ENCODE measurements at regions not wholly inside any gene's neighbourhood (a gene's known extent, or its start where the extent isn't known, plus 50 kb on each side); places are given as distances from the start of the nearest gene placed in this dataset.

- no peak for DNase-seq (ENCODE audit: low read depth in 2 of 3, low spot score in 1 of 3)
These were observed 327.4 kb downstream of the DRD1 start for GRCh38 chr5:175116466-175117048.

GRCh38 chr5:175115831-175116230 is 328.2 kb downstream of the DRD1 start:
- DNase-seq (ENCODE audit: low read depth in 2 of 3, low spot score in 1 of 3) = no peak

GRCh38 chr5:175113947-175114346 is 330.0 kb downstream of the DRD1 start:
- DNase-seq (ENCODE audit: low read depth in 2 of 3, low spot score in 1 of 3) = no peak

- DNase-seq (ENCODE audit: low read depth in 2 of 3, low spot score in 1 of 3) = no peak
These were observed 334.8 kb downstream of the DRD1 start for GRCh38 chr5:175109058-175109755.

DNA sequence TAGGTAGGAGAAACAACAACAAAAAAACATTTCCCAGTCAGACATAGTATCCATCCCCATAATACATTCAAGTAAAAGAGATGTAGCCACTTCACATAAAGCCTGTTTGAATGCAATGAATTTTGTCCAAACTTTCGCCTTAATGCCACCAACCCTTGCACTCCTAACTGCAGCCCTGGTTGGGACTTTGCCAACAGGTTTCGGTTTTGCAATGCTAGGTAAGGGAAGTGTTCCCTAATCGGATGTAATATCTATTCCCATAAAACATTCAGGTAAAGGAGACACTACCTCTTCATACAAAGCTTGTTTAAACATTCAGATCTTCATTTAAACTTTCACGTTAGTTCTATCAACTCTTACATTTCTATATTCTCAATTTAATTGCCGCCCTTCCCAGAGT is 336.1 kb downstream of the DRD1 start:
- no peak for DNase-seq (ENCODE audit: low read depth in 2 of 3, low spot score in 1 of 3)

DNA sequence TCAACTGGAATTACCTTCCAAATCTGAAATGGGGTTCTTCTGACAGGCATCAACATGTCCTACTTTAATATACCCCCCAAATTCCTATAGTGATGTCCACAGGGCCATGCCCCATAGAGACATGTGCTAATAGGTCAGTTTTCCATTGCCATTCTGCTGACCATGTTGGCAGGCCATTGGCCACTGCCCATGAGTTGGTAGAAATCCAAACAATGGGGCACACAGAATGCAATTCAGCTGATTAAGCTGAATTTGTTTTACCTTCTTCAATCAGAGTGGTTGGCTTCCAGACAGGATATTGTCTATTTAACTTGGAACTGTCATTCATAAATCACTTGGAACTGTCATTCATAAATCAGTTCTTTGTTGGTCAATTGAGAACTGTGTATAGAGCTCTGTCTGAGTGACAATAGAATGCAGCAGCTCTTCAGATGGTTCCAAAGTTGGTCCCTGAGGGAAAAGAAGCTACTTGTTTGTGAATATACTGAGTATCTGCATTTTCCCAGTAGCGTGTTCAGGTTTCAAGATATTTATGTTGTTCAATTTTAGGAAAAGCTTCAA is 336.9 kb downstream of the DRD1 start:
- no peak for DNase-seq (ENCODE audit: low read depth in 2 of 3, low spot score in 1 of 3)

- DNase-seq (ENCODE audit: low read depth in 2 of 3, low spot score in 1 of 3) = no peak
These were observed 339.3 kb downstream of the DRD1 start for GRCh38 chr5:175104677-175105076.

GRCh38 chr5:175103746-175104145 is 340.2 kb downstream of the DRD1 start:
- no peak for DNase-seq (ENCODE audit: low read depth in 2 of 3, low spot score in 1 of 3)

GRCh38 chr5:175102717-175103116 is 341.3 kb downstream of the DRD1 start:
- DNase-seq (ENCODE audit: low read depth in 2 of 3, low spot score in 1 of 3) = no peak

- DNase-seq (ENCODE audit: low read depth in 2 of 3, low spot score in 1 of 3) = no peak
These were observed 345.7 kb downstream of the DRD1 start for GRCh38 chr5:175098301-175098700.

- DNase-seq (ENCODE audit: low read depth in 2 of 3, low spot score in 1 of 3) = no peak
These were observed 347.4 kb downstream of the DRD1 start for GRCh38 chr5:175096469-175097165.

DNA sequence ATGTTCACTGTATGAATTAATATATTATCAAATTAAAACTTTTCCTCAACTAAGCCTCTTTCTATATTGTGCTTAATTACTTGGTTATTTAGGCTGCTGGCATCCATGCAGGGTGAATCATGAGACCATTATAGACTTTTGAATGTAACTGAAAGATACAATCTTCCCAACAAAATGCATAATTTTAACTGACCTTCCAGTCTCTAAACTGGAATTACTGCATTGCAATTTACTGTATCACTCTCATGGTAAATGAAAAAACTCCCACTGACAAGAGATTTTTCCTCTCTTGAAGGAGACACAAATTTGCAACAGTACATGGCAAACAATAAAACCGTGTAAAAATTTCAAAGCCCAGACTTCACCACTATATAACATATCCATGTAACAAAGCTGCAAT is 349.5 kb downstream of the DRD1 start:
- no peak for DNase-seq (ENCODE audit: low read depth in 2 of 3, low spot score in 1 of 3)

DNA sequence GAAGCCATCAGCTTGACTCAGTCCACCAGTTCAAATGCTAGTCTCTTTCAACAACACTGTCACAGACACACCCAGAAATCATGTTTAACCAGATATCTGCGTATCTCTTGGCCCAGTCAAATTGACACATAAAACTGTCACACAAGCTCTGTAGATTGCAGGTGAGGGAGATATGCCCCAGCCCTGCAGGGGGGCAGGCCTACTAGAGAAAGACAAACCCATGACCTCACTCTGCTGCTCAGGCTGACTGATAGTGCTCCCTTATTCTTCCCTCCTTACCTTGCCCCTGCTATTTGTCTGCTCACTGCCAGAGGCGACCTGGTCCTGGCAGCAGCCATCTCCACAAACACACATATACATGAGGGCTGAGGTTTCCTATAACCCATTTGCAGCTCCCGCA is 351.3 kb downstream of the DRD1 start:
- no peak for DNase-seq (ENCODE audit: low read depth in 2 of 3, low spot score in 1 of 3)

DNA sequence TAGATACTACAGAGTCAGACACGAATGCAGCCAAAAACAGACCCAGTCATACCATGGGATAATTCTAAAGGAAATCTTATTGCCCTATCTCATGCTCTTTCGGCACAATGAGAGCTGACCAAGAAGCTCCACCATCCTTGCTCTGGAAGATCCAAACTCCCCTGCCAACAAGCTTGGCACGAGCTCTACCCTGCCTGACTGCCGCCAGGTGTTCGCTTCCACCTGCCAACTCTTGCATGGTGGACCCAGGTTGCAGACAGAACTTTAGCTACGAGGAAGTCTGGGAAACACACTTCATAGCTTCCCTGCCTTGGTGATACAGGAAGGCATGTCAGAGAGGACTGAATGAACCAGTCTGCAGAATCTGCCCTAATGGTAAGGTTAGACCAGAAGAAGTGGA is 355.0 kb downstream of the DRD1 start:
- DNase-seq (ENCODE audit: low read depth in 2 of 3, low spot score in 1 of 3) = no peak

DNA sequence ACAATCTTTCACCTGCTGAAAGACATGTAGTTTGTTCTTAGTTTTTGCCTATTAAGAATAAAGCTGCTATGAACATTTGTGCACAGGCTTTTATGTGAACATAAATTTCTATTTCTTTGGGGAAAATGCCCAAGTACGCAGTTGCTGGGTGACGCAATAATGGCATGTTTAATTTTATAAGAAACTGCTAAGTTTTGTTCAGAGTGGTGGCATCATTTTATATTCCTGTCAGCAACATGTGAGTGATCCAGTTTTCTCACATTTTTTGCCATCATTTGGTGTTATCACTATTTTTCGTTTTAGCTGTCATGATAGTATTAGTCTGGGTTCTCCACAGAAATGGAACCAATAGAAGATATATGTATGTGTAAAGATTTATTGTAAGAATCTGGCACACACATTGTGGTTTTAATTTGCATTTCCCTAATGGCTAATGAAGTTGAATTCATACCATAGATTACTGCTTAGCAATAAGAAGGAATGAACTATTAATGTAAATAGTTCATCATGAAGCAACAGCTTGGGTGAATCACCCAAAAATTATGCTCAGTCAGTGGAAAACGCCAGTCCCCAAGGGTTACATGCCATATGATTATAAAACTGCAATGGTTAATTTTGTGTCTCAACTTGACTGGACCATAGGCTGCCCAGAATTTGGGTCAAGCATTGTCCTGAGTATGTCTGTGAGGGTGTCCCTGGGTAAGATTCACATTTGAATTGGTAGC is 358.6 kb downstream of the MSX2 start:
- DNase-seq (ENCODE audit: low read depth in 2 of 3, low spot score in 1 of 3) = no peak

DNA sequence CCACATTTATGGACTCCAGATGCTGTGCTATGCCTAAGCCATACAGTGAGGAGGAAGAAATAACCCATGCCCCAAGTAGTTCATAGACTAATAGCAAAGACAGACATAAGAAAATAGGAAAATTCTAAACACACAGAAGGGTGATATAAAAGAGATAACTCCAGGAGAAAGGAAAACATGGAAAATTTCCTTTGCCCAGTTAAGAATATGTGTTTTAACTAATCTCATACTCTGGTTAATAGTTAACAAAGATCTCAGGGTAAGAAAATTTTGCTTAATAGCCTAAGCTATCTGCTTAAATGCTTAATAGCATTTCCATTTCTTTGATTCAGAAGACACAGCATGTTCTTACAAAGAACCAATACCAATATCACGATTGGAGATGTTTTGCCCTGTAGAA is 358.0 kb downstream of the MSX2 start:
- no peak for DNase-seq (ENCODE audit: low read depth in 2 of 3, low spot score in 1 of 3)

- DNase-seq (ENCODE audit: low read depth in 2 of 3, low spot score in 1 of 3) = no peak
These were observed 355.3 kb downstream of the MSX2 start for GRCh38 chr5:175079707-175080106.

DNA sequence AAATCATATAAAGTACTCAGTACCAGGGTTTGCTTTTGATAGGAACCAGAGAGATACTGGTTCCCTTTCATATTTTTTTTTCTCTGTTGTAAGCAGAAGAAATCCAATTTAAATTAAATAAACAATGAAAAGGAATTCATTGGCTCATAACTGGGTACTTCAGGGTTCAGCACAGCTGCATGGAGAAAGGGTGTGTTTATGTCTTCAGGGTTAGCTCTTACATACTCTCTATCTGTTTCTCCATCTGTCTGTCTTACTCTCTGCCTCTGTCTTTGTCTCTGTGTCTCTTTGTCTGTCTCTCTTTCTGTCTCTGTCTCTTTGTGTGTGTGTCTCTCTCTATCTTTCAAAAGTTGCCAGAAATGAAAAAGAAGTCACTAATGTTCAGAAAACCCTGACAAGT is 345.9 kb downstream of the MSX2 start:
- no peak for DNase-seq (ENCODE audit: low read depth in 2 of 3, low spot score in 1 of 3)

GRCh38 chr5:175060257-175060656 is 335.9 kb downstream of the MSX2 start:
- DNase-seq (ENCODE audit: low read depth in 2 of 3, low spot score in 1 of 3) = no peak

DNA sequence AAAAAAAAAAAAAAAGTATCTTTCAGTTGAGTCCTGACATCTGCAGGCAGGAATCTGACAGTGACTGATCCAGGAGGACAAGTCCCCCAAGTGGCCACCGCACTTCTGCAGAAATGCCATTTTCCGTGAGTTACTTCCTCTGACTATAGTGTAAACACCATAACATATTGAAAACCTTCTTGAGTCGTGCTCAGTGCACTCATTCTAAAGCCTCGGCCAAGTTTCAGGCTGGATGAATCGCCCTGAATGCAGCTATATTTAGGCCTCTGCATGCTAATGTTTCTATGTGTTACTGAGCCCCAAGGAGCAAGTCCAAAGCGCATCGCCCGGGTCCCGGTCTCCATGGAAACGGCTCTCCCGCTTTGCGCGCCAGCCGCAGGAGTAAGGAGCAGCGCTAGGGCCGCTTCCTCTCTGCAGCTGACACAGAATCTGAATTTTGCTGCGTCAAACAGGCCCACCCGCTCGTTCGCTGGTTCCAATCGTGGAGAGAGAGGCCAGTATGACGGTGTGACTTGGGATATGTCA is 335.4 kb downstream of the MSX2 start:
- peak; percentile 0 to 12 (median 1) for DNase-seq (ENCODE audit: low read depth in 2 of 3, low spot score in 1 of 3)

- no peak for DNase-seq (ENCODE audit: low read depth in 2 of 3, low spot score in 1 of 3)
These were observed 332.4 kb downstream of the MSX2 start for GRCh38 chr5:175056831-175057230.
